HG03521 (cell line): ENCODE measurements at regions not wholly inside any gene's neighbourhood (a gene's known extent, or its start where the extent isn't known, plus 50 kb on each side); places are given as distances from the start of the nearest gene placed in this dataset.
A peak's percentile ranks its signal among the peaks of the same experiment; 100 is the strongest.
"Not testable (repeated sequence)": the region's sequence is repeated elsewhere in the genome, so short reads cannot be mapped to it uniquely, and the experiment has no call there.

Experiments
- ATAC-seq: cut with Tn5 transposase; IDR thresholded peaks from one replicate; pipeline ENCODE4 v1.9.1; 2021; ENCODE audit warnings: mild to moderate bottlenecking, moderate library complexity; ENCODE audit not compliant: unreplicated experiment

DNA sequence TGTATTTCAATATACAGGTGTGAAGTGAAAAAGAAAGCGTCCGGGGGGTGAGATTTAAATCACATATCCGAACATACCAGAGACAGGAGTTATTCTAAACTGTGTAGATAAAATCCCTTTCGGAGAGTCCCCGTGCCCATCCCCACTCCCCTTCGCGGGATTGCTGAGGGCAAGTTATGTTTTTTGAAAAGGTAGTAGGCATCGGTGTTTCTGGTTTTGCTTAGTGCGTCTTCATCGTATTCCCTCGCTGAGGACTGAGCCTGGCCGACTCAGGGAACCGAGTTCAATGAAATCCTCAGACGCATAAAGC lies 583.4 kb downstream of the ZEB2 start:
- no peak for ATAC-seq

DNA sequence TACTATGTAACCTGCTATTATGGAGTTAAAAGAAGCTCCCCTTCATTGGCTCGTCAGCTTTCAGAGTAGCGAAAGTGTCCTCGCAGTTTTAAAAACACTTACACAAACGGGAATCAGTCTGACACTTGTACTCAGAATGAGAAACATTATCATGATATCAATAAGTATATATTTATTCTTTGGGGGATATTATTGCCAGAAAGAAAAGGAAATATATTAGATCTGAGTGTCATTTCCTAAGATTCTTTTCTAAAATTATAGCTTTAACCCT lies 584.5 kb downstream of the ZEB2 start:
- no peak for ATAC-seq

DNA sequence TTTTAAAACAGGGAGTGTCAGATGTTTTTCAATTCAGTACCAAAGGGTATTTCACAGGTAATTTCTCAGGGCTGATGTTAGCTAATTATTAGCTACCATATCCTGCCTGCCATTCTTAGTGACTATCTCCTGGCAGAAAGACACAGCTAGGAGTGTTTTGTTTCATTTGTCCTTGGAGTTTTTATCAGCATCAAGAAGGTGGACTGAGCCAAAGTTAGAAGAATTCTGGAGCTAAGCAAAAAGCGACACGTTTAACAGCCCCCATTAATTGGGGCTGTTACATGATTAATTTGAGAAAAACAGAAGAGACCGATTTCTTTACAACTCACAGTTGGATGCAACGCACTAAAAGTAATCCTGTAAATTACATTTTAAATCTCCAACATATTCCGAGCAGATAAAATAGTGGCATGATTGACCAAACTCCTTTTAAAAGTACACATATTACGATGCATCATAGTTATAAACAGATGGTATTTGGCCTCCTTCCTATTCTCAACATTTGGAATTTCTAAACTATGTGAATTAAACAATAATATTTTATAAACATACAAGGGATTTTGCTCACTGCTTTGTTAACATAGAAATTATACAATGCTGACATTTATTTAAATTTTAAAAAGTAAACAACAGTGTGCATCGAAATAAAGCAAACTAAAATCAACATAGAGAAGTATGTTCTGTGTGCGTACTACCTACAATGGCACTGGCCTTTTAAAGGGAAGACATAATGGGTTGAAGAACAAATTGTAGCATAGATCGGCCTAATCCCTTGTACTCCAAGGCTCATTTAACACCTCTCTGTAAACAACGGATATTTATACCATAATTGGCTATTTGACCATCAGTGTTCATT lies 585.1 kb downstream of the ZEB2 start:
- ATAC-seq = no peak

DNA sequence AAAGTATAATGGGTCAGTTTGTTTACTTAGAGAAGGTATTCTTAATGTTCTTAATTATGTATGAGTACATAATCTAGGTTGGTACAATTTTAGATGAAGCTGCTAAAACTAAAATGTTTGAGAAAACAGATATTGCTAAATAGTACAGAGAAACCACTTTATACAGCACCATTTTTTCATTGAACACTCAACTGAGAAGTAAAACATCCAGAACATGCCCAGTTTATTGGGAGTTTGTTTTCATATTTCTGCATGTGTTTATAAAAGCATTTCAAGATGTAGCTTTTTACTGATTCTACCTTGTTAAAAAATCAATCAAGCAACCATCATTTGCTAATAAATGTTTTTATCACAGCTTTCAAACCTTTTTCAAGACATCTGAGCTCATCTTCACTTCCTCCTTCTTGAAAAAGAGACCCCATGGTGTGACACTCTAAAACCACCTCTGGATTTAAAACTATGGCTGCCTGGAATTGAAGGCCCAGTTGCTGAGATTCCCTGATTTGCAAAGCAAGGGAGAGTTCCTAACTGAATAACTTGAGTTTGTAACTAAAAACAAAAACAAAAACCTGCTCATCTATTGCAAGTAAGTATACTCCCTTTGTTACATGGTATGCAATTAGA lies 585.9 kb downstream of the ZEB2 start:
- no peak for ATAC-seq

DNA sequence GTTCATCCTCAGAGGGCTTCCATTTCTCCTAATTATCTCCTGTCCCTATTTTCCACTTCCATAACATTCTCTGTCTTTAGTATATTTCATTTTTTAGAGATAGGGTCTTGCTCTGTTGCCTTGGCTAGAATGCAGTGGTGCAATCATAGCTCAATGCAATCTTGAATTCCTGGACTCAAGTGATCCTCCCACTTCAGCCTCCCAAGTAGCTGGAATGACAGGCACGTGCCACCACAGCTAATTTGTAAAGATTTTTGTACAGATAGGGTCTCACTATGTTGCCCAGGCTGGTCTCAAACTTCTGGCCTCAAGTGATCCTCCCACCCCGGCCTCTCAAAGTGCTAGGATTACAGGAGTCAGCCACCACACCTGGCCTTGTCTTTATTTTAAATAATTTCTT lies 589.0 kb downstream of the ZEB2 start:
- ATAC-seq = no peak

DNA sequence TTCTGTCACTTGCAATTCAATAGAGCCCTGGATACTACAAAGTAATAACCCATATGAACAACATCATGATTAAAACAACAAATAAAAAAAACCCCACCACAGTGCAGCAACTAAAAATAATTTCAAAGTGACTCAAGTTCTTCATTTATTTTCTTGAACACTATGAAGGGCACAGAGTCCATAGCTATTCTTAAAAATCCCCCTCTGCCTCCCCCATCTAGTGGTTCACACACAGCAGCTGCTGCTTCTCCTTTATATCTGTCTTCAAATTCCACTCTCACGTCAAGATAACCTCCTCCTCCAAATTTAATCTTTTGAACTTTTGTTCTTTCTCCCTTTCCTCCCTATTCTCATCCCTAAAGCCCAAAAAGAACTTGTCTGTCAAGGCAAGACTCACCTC lies 591.3 kb downstream of the ZEB2 start:
- no peak for ATAC-seq

DNA sequence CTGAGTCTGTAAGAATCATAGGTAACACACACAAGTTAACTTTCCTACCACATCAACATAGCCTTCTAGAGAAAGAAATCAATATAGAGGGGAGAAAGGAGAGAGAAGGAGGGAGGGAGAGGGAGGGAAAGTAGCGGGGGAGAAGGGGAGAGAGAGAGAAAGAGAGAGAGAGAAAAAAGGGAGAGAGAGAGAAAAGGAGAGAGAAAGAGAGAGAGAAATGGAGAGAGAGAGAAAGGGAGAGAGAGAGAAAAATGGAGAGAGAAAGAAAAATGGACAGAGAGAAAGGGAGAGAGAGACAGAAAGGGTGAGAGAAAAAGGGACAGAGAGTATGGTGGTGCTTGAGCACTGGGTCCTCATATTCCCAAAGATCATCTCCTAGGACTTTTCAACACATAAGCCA lies 591.7 kb downstream of the ZEB2 start:
- no peak for ATAC-seq

DNA sequence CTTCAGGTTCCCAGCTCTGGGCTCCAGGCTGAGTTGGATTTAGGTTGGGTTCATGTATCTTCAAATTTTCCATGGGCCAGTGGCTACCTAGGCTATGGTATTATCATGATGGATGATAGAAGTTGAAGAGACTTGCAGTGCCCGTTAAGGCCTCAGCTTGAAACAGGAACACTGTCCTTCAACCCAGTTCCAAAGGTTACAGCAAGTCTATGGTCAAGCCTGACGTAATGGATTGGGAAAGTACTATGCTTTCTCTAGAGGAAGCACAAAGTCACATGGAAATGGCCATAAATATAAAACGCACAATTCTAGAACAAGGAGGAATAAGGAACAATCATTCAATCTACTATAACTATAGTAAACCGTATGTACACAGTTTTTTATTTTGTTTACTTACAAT lies 593.2 kb downstream of the ZEB2 start:
- ATAC-seq = no peak

DNA sequence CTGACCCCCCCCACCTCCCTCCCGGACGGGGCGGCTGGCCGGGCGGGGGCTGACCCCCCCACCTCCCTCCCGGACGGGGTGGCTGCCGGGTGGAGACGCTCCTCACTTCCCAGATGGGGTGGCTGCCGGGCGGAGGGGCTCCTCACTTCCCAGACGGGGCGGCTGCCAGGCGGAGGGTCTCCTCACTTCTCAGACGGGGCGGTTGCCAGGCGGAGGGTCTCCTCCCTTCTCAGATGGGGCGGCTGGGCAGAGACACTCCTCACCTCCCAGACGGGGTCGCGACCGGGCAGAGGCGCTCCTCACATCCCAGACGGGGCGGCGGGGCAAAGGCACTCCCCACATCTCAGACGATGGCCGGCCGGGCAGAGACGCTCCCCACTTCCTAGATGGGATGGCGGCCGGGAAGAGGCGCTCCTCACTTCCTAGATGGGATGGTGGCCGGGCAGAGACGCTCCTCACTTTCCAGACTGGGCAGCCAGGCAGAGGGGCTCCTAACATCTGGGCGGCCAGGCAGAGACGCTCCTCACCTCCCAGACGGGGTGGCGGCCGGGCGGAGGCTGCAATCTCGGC lies 597.6 kb downstream of the ZEB2 start:
- not testable (repeated sequence) for ATAC-seq

DNA sequence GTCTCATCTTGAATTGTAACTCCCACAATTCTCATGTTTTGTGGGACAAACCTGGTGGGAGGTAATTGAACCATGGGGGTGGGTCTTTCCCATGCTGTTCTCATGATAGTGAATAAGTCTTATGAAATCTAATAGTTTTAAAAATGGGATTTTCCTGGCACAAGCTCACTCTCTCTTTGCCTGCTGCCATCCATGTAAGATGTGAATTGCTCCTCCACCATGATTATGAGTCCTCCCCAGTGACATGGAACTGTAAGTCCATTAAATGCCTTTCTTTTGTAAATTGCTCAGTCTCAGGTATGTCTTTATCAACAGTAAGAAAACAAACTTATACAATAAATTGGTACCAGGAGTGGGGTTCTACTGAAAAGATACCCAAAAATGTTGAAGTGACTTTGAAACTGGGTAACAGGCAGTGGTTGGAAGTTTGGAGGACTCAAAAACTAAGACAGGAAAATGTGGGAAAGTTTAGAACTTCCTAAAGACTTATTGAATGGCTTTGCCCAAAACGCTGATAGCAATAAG lies 601.4 kb downstream of the ZEB2 start:
- ATAC-seq = no peak

DNA sequence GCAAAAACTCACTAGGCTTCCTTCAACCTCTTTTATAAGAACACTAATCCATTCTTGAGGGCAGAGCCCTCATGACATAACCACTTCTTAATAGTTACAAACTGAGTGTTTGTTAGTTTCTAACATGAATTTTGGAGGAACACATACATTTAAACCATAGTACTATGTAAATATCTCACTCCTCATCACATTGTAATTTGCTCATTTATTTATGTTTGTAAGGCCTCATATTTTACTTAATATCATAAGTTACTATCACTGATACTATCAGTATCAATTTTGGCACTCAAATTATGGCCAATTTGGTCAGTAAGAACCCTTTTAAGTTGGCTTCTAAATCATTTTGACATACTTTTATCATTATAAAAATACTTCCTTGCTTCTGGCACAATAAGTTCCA lies 603.1 kb downstream of the ZEB2 start:
- ATAC-seq = no peak

DNA sequence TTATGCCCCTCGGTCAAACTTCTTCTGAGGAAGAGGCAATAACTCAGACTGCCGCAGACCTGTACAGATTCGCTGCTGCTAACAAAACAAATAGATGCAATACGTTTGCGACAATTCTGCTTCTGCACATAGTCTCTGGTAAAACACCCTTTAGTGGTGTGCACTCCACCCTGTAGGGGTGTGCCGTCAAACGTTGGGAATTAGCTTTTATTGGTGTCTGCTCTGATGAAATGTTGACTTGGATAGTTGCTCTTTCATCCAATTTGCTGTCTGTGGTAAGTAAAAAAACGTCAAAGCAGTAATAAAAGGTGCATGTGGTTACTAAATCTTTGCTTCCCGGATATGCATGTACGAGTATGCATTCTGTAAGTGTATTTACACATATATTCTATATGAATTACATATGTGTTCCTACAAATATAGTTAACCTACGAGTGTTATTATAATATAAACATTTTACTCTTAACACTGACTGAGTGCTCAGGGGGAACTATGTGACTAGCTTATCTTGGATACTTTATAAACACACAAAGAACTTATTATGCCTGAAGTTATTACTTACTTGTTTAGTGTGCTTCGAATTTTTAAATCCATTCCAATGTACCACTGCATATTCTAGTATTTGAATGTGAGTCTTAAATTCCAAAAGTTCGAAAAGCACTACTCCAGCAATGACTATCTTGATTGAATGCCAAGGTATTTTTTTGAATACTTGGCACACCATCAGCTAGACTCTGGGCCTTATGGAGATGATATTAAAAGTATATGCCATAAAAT lies 610.2 kb downstream of the ZEB2 start:
- ATAC-seq = no peak

DNA sequence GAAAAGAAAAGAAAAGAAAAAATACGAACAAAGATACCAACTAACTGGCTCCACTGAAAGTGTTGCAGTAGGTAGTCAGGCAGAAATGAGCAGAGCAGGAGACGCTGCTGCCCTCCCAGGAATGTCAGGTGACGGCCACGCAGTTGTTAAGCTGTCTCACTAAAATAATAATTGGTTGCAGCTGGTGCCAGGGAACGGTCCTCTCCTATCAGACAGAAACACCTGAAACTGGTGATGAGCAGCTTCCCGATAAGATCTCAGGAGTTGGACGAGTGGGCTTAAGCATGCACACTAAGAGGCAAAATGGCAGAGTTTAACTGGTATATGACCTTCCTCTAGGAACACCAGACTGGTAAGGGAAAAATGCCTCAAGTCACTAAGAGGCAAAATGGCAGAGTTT lies 611.1 kb downstream of the ZEB2 start:
- ATAC-seq = no peak

DNA sequence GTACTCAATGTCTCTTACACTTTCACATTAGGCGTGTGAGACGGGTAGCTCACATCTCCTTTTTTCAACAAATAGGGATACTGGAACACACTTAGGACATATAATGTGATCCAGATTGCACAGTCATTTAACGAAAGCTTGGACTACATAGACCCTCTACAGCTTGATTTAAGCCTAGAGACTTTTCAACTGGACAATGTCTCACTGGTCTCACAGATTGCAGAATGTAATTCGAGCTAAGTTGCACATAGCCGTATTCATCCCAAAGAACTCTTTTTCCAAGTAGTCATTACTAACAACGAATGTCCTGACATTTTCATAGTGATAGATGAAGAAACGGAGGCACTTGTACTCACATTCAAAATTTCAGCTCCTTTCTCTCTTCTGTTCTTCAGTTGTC lies 612.1 kb downstream of the ZEB2 start:
- ATAC-seq = no peak

DNA sequence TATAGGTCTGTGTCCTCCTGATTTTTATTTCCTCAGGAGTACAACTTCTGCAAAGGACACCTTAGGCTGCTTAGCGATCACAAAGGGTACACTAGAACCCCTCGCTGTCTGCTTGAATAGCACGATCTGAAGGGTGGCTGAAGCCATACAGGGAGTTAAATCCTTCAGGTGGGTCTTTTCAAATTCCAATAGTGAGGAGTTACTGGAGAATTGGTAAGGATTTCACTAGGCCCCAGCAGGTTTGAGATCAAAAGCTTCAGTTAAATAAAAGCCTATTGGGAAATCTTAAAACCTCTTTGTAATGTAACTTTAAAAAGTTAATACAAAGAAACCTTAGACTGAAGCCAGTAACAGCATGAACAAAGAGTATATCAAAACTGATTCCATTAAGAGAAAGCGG lies 613.1 kb downstream of the ZEB2 start:
- no peak for ATAC-seq

DNA sequence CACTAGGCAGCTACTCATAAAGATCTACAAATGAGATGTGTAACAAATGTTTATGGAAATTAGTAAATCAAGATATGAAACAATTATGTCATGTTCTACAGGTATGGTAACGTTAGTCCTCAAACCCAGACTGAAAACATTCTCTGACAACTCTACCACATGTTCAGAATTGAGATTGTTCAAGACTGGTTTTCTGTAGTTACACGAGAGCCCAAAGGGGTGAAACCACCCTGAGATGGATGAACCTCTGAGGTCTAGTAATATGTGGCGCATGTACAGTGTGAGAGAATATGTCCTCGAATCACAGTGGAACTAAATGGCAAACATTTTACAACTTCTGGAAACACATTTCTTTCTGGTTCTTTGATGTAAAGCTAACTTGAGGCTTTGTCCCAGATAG lies 614.3 kb downstream of the ZEB2 start:
- no peak for ATAC-seq

DNA sequence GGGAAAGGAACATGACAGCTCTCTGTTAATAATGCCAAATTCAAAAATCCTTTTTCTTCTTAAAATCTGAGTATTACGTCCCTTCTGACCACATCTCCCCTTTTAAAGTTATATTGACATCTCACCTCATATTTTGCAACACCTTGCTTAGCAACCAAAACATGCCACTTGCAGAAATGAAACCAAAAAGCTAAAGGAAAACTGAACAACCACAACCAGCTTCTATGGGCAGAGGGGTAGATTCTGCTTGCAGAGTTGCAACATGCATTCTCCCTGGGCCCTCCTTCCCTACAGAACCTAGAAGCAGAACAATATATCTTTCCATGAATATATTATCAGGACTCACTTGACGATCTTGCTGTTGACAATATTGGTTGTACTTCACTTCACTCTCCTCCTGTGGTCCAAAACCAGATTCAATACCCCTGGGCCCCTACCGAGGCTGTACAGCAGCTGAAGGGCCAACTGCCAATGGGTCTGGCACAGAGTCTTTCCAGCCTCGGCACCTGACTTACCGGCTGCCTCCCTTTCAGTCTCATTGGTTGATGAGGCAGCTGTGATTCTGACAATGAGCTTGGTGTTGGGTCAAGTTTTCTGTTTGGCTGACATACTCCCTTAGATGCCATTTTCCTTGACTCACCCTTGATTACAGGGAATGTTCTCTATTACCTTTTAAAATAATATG lies 616.6 kb downstream of the ZEB2 start:
- no peak for ATAC-seq

DNA sequence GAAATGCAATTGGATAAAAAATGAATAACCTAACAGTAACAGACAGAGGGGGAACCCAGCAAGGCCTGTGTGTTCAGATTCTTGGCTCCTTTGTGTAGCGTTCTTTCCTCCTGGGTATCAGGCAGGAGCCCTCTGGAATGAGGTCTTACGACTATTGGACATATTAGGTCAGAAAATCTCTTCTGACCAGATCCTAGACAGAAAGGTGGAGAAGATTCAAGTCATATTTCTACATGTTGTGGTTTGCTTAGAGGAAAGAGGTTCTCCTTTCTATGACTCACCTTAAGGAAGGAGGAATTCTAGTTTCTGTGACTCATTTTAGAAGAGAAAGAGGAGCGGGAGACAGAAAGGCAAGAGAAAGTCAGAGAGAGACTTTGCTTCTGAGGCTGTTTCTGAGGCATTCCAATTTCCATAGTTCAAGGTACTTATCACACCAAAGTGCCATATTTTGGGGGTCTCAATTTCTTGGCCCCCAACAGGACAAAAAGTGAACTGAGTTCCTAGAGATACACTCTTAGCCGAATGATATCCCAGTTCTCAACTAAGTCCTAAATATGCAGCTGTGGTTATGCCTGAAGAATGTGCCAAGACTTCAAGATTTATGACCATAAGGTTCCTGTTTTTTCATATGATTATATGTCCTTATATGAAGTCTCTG lies 618.6 kb downstream of the ZEB2 start:
- peak; percentile 59 for ATAC-seq

DNA sequence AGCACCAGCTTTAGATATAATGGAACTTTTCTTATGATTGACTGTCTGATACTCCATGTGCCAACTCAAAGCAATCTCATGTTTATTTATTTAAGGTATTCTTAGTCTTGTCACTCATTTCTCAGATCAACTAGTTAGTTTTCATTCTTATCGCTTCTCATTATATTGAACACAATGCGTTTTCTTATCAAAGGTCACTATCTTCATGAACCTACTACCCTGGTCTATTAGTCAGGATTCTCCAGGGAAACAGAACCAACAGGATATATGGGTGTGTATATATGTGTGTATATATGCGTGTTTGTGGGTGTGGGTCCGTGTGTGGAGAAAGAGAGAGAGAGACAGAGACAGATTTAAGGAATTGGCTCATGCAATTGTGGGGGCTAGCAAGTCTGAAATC lies 619.9 kb downstream of the ZEB2 start:
- no peak for ATAC-seq

DNA sequence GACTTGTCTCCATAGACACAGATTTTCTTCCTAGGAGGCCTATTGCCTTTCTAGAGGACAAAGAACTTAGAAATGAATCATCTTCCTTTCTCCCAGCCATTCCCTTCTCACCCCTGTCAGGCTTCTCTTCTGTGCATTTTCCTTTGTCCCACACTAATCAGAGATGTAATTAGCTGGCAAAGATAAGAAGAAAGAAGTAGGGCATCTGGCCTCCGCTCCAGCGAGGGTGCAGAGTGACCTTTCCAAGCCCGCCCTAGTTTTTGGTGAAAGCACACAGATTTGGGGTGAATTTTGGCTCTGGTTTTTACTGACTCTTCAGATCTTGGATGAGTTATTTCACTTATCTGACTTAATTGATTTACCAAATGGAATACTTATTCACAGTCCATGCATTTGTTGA lies 626.5 kb downstream of the ZEB2 start:
- ATAC-seq = no peak

DNA sequence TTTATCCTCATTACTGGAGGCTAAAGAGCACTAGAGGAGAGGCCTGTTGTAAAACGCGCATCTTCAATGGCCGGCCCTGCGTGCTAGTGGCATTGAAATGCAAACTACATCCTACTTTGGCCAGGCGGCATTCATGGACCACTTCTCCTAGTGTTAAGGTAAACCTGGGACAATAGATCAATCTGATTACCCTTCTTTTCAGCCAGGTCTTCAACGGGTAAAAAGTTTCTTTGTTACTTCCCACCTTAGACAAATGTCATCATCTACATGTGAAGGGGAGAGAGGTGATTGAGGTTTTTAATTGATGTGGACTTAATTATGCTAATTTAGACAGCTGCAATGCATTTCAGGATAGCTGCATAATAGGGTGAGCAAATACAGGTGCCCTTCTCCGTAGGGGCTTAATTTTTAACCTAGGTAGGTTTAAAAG lies 628.0 kb downstream of the ZEB2 start:
- ATAC-seq = no peak
